ENCODE measurements at regions not wholly inside any gene's neighbourhood (a gene's known extent, or its start where the extent isn't known, plus 50 kb on each side); places are given as distances from the start of the nearest gene placed in this dataset.
"Not testable (repeated sequence)": the region's sequence is repeated elsewhere in the genome, so short reads cannot be mapped to it uniquely, and the experiment has no call there.

DNA sequence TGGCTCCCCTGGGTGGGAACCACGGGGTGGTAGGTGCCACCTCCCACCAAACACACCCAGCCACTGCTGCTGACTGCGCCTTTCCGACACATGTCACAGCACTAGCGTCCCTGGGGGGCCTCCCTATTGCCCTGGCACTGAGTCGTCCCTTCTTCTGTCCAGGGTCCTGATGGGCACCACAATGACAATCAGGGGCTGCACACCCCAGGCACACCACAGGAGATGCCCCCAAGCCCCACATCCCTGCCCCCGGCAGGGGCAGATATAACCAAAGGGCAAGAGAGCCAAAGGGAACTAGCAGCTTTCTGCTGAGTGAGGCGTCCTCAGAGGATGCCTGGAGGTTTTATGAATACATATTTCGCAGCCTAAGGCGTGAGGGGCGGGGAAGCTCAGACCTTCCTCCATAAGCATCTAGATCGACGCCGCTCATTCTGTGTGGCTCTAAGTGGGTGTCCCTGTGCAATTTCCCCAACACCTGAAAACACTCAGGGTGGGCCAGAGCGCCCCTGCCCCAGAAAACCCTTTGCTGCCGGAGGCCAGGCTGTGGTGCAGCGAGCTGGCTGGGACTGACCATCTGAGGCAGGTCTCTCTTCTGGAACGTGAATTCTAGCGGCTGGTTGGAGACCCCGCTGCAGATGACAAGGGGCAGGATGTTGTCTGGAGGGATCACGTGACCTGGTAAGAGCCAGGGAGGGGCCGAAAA is 186.7 kb downstream of the KLRB1 start:
- TF ChIP-seq, protein P1, sequence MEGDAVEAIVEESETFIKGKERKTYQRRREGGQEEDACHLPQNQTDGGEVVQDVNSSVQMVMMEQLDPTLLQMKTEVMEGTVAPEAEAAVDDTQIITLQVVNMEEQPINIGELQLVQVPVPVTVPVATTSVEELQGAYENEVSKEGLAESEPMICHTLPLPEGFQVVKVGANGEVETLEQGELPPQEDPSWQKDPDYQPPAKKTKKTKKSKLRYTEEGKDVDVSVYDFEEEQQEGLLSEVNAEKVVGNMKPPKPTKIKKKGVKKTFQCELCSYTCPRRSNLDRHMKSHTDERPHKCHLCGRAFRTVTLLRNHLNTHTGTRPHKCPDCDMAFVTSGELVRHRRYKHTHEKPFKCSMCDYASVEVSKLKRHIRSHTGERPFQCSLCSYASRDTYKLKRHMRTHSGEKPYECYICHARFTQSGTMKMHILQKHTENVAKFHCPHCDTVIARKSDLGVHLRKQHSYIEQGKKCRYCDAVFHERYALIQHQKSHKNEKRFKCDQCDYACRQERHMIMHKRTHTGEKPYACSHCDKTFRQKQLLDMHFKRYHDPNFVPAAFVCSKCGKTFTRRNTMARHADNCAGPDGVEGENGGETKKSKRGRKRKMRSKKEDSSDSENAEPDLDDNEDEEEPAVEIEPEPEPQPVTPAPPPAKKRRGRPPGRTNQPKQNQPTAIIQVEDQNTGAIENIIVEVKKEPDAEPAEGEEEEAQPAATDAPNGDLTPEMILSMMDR (IDR thresholded peaks at IDR 0.05), result not testable (repeated sequence)
- TF ChIP-seq SMC3 (IDR thresholded peaks at IDR 0.05); PHF8 (IDR thresholded peaks at IDR 0.05; ENCODE audit: borderline replicate concordance, low read depth); POLR2A (IDR thresholded peaks at IDR 0.05; ENCODE audit: low read length); NR3C1 (IDR thresholded peaks at IDR 0.05); EP300 (IDR thresholded peaks at IDR 0.05); HDAC2 (IDR thresholded peaks at IDR 0.05); RAD21 (conservative IDR thresholded peaks at IDR 0.05 in 1 of 2, IDR thresholded peaks at IDR 0.05 in 1 of 2); RNF2 (IDR thresholded peaks at IDR 0.05; ENCODE audit: borderline replicate concordance, low read depth); FOSL2 (IDR thresholded peaks at IDR 0.05); FOSL2 (CRISPR knock-in tag; IDR thresholded peaks at IDR 0.05); POLR2AphosphoS2 (conservative IDR thresholded peaks at IDR 0.05; ENCODE audit: low read length); MYC (IDR thresholded peaks at IDR 0.05; ENCODE audit: borderline replicate concordance, low read length): not testable (repeated sequence)
- TF ChIP-seq, protein P2, sequence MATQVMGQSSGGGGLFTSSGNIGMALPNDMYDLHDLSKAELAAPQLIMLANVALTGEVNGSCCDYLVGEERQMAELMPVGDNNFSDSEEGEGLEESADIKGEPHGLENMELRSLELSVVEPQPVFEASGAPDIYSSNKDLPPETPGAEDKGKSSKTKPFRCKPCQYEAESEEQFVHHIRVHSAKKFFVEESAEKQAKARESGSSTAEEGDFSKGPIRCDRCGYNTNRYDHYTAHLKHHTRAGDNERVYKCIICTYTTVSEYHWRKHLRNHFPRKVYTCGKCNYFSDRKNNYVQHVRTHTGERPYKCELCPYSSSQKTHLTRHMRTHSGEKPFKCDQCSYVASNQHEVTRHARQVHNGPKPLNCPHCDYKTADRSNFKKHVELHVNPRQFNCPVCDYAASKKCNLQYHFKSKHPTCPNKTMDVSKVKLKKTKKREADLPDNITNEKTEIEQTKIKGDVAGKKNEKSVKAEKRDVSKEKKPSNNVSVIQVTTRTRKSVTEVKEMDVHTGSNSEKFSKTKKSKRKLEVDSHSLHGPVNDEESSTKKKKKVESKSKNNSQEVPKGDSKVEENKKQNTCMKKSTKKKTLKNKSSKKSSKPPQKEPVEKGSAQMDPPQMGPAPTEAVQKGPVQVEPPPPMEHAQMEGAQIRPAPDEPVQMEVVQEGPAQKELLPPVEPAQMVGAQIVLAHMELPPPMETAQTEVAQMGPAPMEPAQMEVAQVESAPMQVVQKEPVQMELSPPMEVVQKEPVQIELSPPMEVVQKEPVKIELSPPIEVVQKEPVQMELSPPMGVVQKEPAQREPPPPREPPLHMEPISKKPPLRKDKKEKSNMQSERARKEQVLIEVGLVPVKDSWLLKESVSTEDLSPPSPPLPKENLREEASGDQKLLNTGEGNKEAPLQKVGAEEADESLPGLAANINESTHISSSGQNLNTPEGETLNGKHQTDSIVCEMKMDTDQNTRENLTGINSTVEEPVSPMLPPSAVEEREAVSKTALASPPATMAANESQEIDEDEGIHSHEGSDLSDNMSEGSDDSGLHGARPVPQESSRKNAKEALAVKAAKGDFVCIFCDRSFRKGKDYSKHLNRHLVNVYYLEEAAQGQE (IDR thresholded peaks at IDR 0.05), result not testable (repeated sequence)
- TF ChIP-seq, protein P3, sequence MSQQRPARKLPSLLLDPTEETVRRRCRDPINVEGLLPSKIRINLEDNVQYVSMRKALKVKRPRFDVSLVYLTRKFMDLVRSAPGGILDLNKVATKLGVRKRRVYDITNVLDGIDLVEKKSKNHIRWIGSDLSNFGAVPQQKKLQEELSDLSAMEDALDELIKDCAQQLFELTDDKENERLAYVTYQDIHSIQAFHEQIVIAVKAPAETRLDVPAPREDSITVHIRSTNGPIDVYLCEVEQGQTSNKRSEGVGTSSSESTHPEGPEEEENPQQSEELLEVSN (IDR thresholded peaks at IDR 0.05; ENCODE audit: borderline replicate concordance, low read depth), result not testable (repeated sequence)

Data from A549 (cell line).